ENCODE measurements at regions not wholly inside any gene's neighbourhood (a gene's known extent, or its start where the extent isn't known, plus 50 kb on each side); places are given as distances from the start of the nearest gene placed in this dataset.

GRCh38 chr13:110004814-110005213 lies 218.4 kb upstream of the IRS2 start:
- Mint-ChIP-seq H3K9me3 (ENCODE audit: unreplicated experiment) (peaks cover 2% of the 10 kb centered on the region), H3K27ac (ENCODE audit: unreplicated experiment) (no peak overlapping the region), H3K4me3 (ENCODE audit: unreplicated experiment) (no peak overlapping the region), H3K27me3 (ENCODE audit: unreplicated experiment) (no peaks in the 10 kb centered on the region), H3K36me3 (ENCODE audit: unreplicated experiment) (no peaks in the 10 kb centered on the region), H3K4me1 (ENCODE audit: low read depth, unreplicated experiment) (no peaks in the 10 kb centered on the region)
- TF ChIP-seq CTCF (IDR thresholded peaks at IDR 0.05; ENCODE audit: partially characterized antibody, unreplicated experiment), result no peak
- no peak for DNase-seq

GRCh38 chr13:110001670-110002275 lies 215.4 kb upstream of the IRS2 start:
- Mint-ChIP-seq H3K4me1 (ENCODE audit: low read depth, unreplicated experiment) (no peaks in the 10 kb centered on the region), H3K27ac (ENCODE audit: unreplicated experiment) (no peak overlapping the region)

GRCh38 chr13:110000534-110001345 lies 214.4 kb upstream of the IRS2 start:
- Mint-ChIP-seq H3K27me3 (ENCODE audit: unreplicated experiment) (peaks cover 3% of the 10 kb centered on the region), H3K9me3 (ENCODE audit: unreplicated experiment) (no peaks in the 10 kb centered on the region), H3K36me3 (ENCODE audit: unreplicated experiment) (no peaks in the 10 kb centered on the region), H3K27ac (ENCODE audit: unreplicated experiment) (no peak overlapping the region), H3K4me3 (ENCODE audit: unreplicated experiment) (no peak overlapping the region), H3K4me1 (ENCODE audit: low read depth, unreplicated experiment) (no peaks in the 10 kb centered on the region)
- DNase-seq, result no peak
- TF ChIP-seq CTCF (IDR thresholded peaks at IDR 0.05; ENCODE audit: partially characterized antibody, unreplicated experiment), result no peak

More at GRCh38 chr13:110001670-110002275, 215.4 kb upstream of the IRS2 start:
- DNase-seq, result no peak
- no peak for TF ChIP-seq CTCF (IDR thresholded peaks at IDR 0.05; ENCODE audit: partially characterized antibody, unreplicated experiment)
- H3K36me3 Mint-ChIP-seq (ENCODE audit: unreplicated experiment), result no peaks in the 10 kb centered on the region
- peaks cover 2% of the 10 kb centered on the region for H3K9me3 Mint-ChIP-seq (ENCODE audit: unreplicated experiment)
- no peak overlapping the region for H3K4me3 Mint-ChIP-seq (ENCODE audit: unreplicated experiment)
- peaks cover 3% of the 10 kb centered on the region for H3K27me3 Mint-ChIP-seq (ENCODE audit: unreplicated experiment)

- Mint-ChIP-seq H3K4me1 (ENCODE audit: low read depth, unreplicated experiment) (no peaks in the 10 kb centered on the region), H3K9me3 (ENCODE audit: unreplicated experiment) (peaks cover 2% of the 10 kb centered on the region), H3K27ac (ENCODE audit: unreplicated experiment) (no peak overlapping the region), H3K36me3 (ENCODE audit: unreplicated experiment) (no peaks in the 10 kb centered on the region), H3K27me3 (ENCODE audit: unreplicated experiment) (peaks cover 3% of the 10 kb centered on the region), H3K4me3 (ENCODE audit: unreplicated experiment) (no peak overlapping the region)
- TF ChIP-seq CTCF (IDR thresholded peaks at IDR 0.05; ENCODE audit: partially characterized antibody, unreplicated experiment), result no peak
- DNase-seq, result no peak
Measured at GRCh38 chr13:109999659-110000533, 213.5 kb upstream of the IRS2 start.

All from glutamatergic neuron (in vitro differentiated cells).